ENCODE measurements at regions not wholly inside any gene's neighbourhood (a gene's known extent, or its start where the extent isn't known, plus 50 kb on each side); places are given as distances from the start of the nearest gene placed in this dataset.
A peak's percentile ranks its signal among the peaks of the same experiment; 100 is the strongest.

DNA sequence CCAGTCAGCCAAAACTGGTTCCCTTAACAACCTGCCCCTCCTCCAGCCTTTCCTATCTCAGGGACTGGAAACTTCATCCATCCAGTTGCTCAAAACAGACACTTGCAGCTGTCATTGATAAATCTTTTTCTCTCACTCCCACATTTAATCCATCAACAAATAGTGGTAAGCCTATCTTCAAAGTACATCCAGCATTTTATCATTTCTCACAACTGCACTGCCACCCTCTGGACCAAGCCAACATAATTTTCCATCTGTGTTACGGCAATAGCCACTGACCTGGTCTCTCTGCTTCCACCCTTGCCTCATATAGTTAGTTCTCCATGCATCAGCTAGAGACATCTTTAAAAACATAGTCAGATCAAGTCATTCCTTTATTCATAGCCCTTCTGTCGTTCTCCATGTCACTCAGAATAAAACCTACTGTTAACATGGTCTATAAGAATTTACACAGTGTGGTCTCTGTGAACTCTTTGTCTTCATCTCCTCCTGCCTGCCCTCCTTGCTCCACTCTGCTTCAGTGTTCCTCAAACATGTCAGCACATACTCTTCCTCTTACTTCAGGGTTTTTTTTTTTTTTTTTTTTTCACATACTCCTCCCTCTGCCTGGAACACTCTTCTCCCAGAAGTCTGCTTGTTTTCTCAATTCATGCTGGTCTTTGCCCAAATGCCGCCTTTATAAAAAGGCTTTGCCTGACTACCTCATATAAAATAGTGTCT lies 102.5 kb upstream of the COL6A5 start:
- no peak overlapping the region for H3K27ac ChIP-seq
- DNase-seq = peak; percentile 21 to 62
- peaks cover 7% of the 10 kb centered on the region; the same call in 1 of the 2 replicates for H3K4me1 ChIP-seq
- no peaks in the 10 kb centered on the region for H3K9me3 ChIP-seq (replicated peaks)
- H3K4me3 ChIP-seq = no peak overlapping the region
- no peaks in the 10 kb centered on the region for H3K36me3 ChIP-seq
- H3K27me3 ChIP-seq = peaks cover 5% of the 10 kb centered on the region; the same call in 1 of the 2 replicates

DNA sequence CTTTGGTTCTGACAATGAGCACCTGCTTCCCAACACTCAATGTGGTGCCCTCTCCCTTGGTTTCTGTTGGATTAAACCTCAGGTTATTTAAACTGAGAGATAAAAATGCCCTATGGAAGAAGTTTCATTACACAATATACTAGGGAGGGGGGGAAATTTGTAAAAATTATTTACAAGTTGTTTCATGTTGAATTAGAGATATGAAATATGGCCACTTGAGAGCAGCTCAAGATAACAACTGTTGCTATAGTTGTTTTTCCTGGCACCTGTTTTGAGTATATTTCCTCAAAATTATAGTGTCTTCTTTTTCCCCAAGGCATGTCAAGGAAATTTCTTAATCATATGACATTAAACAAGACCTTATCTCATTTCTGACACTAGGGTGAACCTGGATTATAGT lies 101.7 kb upstream of the COL6A5 start:
- H3K27ac ChIP-seq = no peak overlapping the region
- no peak for DNase-seq
- peaks cover 7% of the 10 kb centered on the region; the same call in 1 of the 2 replicates for H3K4me1 ChIP-seq
- H3K36me3 ChIP-seq = no peaks in the 10 kb centered on the region
- H3K27me3 ChIP-seq = peaks cover 5% of the 10 kb centered on the region; the same call in 1 of the 2 replicates
- no peak overlapping the region for H3K4me3 ChIP-seq
- H3K9me3 ChIP-seq (replicated peaks) = no peaks in the 10 kb centered on the region

DNA sequence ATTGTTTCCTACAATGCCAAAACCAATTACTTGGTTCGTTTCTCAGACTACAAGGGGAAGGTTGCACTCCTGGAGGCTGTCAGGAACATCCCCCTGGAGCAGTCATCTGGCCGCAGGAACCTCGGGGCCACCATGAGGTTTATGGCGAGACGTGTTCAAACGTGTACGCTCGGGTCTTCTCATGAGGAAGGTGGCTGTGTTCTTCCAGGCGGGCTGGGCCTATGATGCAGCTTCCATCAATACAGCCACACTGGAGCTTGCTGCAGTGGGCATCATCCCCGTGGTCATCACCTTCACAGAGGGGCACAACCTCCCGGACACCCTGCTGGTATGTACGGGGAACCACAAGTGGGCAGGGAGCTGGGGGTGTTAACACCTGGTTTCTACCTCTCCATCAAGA lies 94.5 kb upstream of the COL6A5 start:
- Histone ChIP-seq H3K9me3 (replicated peaks) (no peaks in the 10 kb centered on the region), H3K27me3 (peaks cover 5% of the 10 kb centered on the region; the same call in 1 of the 2 replicates), H3K4me3 (no peak overlapping the region), H3K36me3 (no peaks in the 10 kb centered on the region), H3K4me1 (no peaks in the 10 kb centered on the region), H3K27ac (no peak overlapping the region)
- DNase-seq = no peak

DNA sequence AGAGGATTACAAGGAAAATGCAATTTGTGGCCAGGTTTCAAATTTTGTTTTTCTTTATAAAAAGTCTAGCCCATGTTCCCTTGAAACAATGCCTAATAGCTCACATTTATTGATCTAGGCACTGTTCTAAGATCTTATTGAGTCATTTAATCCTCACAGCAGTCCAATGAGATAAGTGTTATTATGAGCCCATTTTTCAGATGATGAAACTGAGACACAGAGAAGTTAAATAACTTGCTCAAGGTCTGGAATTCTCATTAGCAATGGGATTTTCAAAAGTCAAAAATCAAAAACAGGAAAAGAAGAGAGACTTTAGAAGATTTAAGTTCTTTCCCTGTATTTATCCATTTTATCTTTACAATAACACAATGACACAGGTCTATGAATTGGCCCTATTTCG lies 90.0 kb upstream of the COL6A5 start:
- H3K36me3 ChIP-seq = no peaks in the 10 kb centered on the region
- DNase-seq = no peak
- no peak overlapping the region for H3K4me3 ChIP-seq
- H3K27me3 ChIP-seq = no peaks in the 10 kb centered on the region
- H3K4me1 ChIP-seq = no peaks in the 10 kb centered on the region
- H3K9me3 ChIP-seq (replicated peaks) = no peaks in the 10 kb centered on the region
- no peak overlapping the region for H3K27ac ChIP-seq

DNA sequence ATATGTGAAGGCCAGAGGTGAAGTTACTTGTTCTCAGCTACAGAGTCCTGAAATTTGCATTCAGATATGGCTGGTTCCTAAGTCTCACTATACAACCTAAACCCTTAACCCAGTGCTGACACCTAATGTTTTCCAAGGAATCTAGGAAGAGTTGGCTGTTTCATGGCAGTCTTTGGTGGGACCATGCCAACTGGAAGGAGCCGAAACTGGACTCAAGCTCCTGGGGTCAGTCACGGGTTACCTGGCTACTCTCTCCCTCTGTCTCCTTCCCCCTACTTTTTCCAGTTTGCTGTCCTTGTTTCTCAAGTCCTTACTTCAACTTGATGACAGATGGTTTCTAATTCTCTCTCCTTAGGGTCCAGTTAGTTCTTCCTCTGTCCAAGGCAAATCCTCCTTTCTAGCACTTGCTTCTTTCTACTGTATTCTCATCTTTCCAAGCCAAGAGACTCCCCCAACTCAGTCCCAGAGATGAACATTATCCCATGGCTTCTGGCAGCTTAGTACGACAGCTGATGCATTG lies 88.6 kb upstream of the COL6A5 start:
- H3K9me3 ChIP-seq (replicated peaks) = no peaks in the 10 kb centered on the region
- H3K27me3 ChIP-seq = no peaks in the 10 kb centered on the region
- no peak overlapping the region for H3K4me3 ChIP-seq
- no peak for DNase-seq
- no peaks in the 10 kb centered on the region for H3K4me1 ChIP-seq
- H3K36me3 ChIP-seq = no peaks in the 10 kb centered on the region
- no peak overlapping the region for H3K27ac ChIP-seq

DNA sequence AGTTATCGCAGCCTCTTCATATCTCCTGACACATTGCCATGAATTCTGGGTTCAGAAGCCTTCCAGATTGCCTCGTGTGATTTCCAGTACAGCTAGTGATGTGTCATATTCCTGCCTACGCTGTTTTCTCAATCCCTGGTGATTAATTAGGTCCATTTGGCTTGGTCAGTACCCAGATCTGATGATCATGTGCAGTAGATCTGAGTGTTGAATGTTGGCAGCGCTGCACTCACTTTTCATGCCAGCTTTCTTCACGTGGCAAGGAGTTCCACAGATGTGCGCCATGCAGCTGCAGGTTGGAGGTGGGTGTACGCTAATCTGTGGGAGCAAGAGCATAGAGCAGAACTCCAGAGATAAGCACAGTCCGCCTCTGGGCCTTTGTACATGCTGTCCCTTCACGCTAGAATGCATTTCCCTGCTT lies 86.9 kb upstream of the COL6A5 start:
- no peak overlapping the region for H3K27ac ChIP-seq
- no peaks in the 10 kb centered on the region for H3K9me3 ChIP-seq (replicated peaks)
- no peaks in the 10 kb centered on the region for H3K4me1 ChIP-seq
- H3K36me3 ChIP-seq = no peaks in the 10 kb centered on the region
- no peak for DNase-seq
- H3K27me3 ChIP-seq = no peaks in the 10 kb centered on the region
- no peak overlapping the region for H3K4me3 ChIP-seq

DNA sequence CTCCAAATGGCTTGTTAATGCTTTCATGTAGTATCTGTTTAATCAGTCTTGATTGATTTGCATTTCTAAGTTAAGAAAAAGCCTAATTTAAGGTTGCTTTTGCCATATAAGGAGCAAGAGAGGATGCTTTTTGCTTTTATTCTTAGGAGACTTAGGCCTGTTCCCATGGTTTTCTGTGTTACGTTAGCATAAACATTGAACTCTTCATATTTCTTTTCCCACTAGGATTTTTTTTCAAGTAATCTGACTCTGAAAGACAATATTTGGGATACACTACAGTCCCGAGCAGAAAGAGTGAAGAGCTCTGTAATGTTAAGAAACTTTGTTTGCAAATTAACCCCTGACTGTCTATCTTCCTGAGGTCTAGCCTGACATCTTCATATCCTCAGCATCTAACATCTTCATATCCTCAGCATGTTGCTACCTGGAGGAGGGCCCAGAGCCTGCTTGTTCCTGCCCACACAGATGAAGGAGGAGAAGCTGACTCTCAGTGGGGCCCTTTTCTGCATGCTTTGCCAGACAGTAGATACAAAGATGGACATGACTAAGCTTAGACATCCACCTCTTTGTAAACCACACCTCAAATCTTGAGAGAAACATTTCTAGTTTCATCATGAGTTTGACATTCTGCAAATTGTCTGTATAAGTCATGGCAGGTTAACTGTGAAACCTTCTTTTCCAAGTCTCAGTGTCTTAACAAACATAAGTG lies 86.2 kb upstream of the COL6A5 start:
- no peak overlapping the region for H3K27ac ChIP-seq
- no peaks in the 10 kb centered on the region for H3K4me1 ChIP-seq
- no peaks in the 10 kb centered on the region for H3K27me3 ChIP-seq
- no peak overlapping the region for H3K4me3 ChIP-seq
- DNase-seq = no peak
- no peaks in the 10 kb centered on the region for H3K36me3 ChIP-seq
- H3K9me3 ChIP-seq (replicated peaks) = no peaks in the 10 kb centered on the region

DNA sequence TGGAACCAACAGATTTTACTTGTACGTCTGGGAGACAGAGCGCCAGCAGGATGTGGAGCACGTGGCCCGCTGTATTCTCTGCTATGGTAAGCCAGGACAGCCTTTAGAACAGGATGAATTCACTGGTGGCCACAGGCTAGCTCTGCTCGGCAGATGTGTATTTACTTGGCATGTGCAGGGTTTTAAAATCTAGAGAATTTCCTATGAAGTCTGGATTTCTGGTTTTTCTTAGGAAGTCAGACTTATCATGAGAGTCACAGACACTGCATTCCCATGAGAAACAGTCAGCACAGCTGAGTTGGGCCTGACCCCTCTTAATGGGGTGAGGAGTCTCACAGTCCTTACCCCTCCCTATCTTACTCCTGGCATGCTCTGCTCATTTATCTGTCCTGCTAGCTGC lies 84.6 kb upstream of the COL6A5 start:
- Histone ChIP-seq H3K27ac (no peak overlapping the region), H3K36me3 (no peaks in the 10 kb centered on the region), H3K9me3 (replicated peaks) (no peaks in the 10 kb centered on the region), H3K4me3 (no peak overlapping the region), H3K27me3 (no peaks in the 10 kb centered on the region), H3K4me1 (no peaks in the 10 kb centered on the region)
- DNase-seq = no peak

DNA sequence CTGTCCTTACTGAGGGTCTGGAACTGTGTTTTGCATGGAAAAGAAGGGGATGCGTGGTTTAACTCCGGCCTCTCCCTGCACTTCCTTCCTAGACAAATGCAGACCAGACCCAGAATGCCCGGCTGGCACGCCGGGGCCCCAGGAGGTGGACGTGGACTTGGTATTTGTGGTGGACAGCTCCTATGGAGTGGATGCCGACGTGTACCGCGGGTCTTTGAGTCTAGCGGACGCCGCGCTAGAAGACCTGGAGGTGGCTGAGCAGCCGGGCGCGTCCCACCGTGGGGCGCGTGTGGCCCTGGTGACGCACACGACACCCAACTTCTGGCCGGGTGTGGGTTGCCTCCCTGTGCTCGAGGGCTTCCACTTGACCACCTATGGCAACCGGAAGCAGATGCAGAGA lies 81.8 kb upstream of the COL6A5 start:
- Histone ChIP-seq H3K4me1 (no peaks in the 10 kb centered on the region), H3K27ac (no peak overlapping the region), H3K27me3 (no peaks in the 10 kb centered on the region), H3K4me3 (no peak overlapping the region), H3K9me3 (replicated peaks) (no peaks in the 10 kb centered on the region), H3K36me3 (no peaks in the 10 kb centered on the region)
- DNase-seq = no peak

DNA sequence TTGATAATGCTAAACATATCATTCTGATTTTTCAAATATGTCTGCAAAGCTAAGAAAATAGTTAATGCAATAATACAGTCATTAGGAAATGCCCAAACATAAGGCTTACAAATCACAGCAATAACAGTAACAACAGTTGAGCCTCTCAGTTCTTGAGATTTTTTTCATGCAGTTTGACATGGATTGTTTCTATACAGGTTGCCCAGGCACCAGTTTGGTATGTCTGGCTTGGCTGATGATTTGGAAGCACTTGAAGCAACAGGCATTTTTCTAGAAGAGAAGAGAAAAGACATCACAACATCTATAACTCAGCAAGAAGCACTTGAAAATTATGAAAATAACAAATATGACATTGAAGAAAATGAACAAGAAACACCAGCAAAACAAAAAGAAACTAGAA lies 78.7 kb upstream of the COL6A5 start:
- no peaks in the 10 kb centered on the region for H3K27me3 ChIP-seq
- no peaks in the 10 kb centered on the region for H3K9me3 ChIP-seq (replicated peaks)
- H3K4me1 ChIP-seq = no peaks in the 10 kb centered on the region
- H3K4me3 ChIP-seq = no peak overlapping the region
- H3K36me3 ChIP-seq = no peaks in the 10 kb centered on the region
- no peak for DNase-seq
- H3K27ac ChIP-seq = no peak overlapping the region

DNA sequence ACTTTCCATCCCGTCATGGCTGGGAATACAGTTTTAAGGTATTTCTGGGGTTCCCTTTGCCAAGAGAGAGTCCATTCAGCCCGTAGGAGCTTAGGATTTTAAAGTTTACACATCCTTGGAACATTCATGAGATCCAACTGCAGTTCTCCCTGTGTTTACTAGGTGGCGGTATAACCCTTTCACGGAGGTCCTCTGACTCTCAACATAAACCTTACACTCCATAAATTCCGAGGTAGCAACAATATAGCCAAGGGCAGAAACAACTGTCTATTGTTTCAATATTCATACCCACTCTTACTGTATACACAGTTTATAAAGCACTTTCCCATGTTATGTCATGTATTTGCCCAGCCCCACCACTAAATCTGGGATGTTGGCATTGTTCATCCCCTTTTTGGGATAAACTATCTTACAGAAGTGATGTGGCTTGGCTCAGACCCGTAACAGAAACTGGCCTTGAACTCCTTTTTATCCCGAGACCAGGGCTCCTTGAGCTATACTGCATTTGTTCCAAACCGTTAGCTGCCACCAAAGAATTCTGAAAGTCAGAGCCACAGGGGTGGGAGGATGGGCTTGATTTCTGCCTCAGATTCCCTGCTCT lies 69.2 kb upstream of the COL6A5 start:
- Histone ChIP-seq H3K4me1 (no peaks in the 10 kb centered on the region), H3K27me3 (peaks cover 5% of the 10 kb centered on the region; the same call in 1 of the 2 replicates), H3K4me3 (no peak overlapping the region), H3K27ac (no peak overlapping the region), H3K36me3 (no peaks in the 10 kb centered on the region), H3K9me3 (replicated peaks) (no peaks in the 10 kb centered on the region)
- peak; percentile 24 to 72 for DNase-seq

DNA sequence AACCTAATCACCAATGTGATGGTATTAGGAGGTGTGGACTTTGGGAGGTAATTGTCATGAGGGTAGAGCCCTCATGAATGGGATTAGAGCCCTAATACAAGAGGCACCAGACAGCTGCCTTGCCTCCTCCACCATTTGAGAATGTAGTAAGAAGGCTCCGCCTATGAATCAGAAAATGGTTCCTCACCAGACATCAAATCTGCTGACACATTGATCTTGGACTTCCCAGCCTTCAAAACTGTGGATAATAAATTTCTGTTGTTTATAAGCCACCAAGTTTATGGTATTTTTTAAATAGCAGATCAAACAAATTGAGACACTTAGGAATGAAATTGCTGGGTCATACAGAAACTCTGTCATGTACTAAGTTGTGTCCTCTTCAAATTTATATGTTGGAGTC lies 56.8 kb upstream of the COL6A5 start:
- no peaks in the 10 kb centered on the region; the same call in 1 of the 2 replicates for H3K27me3 ChIP-seq

DNA sequence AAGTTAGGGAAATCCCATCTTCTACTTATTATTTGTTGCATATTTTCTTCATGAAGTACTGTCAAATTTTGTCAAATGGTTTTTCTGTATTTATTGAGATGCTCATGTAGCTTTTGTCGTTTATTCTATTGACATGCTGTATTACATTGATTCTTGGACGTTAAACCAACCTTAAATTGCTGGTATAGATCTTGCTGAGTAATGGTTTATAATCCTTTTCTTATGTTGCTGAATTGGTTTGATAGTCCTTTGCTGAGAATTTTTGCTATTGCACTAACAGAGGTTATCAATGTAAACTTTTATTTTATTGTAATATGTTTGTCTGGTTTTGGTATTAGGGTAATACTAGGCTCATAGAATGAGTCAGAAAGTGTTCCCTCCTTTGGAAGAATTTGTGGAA lies 54.3 kb upstream of the COL6A5 start:
- no peak for DNase-seq
- no peaks in the 10 kb centered on the region; the same call in 1 of the 2 replicates for H3K27me3 ChIP-seq
- no peaks in the 10 kb centered on the region for H3K4me1 ChIP-seq
- no peaks in the 10 kb centered on the region for H3K9me3 ChIP-seq (replicated peaks)
- H3K27ac ChIP-seq = no peak overlapping the region
- H3K4me3 ChIP-seq = no peak overlapping the region
- H3K36me3 ChIP-seq = no peaks in the 10 kb centered on the region

More for the DNA sequence above, 56.8 kb upstream of the COL6A5 start:
- Histone ChIP-seq H3K4me1 (no peaks in the 10 kb centered on the region), H3K27ac (no peak overlapping the region; the same call in 1 of the 2 replicates), H3K9me3 (replicated peaks) (no peaks in the 10 kb centered on the region), H3K4me3 (no peak overlapping the region), H3K36me3 (no peaks in the 10 kb centered on the region)
- DNase-seq = no peak

DNA sequence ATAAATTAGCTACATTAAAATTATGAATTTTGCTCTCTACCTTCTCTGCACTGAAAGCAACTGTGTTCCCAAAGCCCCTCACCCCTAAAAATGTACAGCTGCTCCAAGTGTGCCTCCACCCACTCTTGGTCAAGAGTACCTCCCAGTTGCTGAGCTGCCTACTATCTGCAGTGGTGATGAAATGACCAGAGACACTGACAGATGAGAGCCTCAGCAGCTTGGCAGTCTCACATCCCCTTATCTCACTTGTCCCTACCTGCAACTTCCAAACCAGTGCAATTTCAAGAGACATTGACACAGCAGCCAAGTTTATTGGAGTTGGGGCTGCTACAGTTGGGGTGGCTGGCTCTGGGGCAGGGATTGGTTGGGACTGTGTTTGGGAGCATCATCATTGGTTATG lies 52.2 kb upstream of the COL6A5 start:
- Histone ChIP-seq H3K4me1 (no peaks in the 10 kb centered on the region), H3K9me3 (replicated peaks) (no peaks in the 10 kb centered on the region), H3K4me3 (no peak overlapping the region), H3K27ac (no peak overlapping the region), H3K36me3 (no peaks in the 10 kb centered on the region), H3K27me3 (no peaks in the 10 kb centered on the region)
- DNase-seq = no peak
